ENCODE measurements at regions not wholly inside any gene's neighbourhood (a gene's known extent, or its start where the extent isn't known, plus 50 kb on each side); places are given as distances from the start of the nearest gene placed in this dataset.

DNA sequence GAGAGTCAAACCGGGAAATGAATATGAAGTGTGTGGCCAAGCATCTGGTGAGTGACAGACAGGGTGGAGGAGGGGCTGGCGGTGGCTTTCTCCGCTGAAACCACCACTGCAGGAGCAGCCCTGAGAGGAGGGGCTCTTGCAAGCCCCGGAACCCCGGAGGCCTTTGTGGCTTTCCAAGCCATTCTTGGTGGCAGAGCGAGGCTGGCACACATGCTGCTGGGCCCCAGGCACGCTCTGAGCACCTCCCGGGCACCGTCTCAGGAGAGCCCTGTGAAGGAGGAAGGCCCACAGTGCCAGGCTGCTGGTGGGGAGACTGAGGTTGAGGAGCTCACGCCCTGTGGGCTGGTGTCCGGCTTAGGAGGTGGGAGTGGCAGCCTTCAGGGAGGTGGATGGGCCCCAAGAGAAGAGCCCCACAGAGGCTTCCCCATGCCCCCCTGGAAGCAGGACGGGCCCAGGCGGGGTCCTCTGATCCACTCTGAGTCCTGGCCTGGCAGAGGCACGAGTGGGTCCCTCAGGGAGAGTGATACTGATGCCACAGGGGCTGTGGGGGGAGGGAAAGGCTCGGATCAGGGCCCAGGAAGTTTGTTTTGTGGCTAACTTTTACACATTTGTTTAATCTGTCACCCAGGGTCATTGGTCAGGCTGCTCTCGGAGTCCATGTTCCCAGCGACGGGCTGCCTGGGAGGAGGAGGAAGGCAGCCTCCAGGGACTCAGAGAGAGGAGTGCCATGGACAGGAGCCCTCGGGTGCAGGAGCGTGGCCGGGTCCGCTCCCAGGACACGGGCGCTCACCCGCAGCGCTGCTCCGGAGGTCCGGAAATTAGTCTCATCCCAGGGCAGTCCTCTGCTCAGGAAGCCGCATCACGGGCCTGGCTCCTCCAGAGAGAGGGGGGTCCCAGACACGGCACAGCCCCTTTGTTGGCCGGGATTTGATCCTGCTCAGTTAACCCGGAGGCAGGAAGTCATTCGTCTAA lies 170.7 kb downstream of the ERMARD start:
- no peak for DNase-seq (ENCODE audit: extremely low spot score)
- 61% methylated on average over 32 of the region's 34 CpGs for WGBS
- no peaks in the 10 kb centered on the region for H3K36me3 ChIP-seq
- no peaks in the 10 kb centered on the region for H3K9me3 ChIP-seq
- intact Hi-C loops (cut with DNase I): no loop called here
- H3K4me3 ChIP-seq: no peak overlapping the region
- no peak overlapping the region for H3K27ac ChIP-seq (replicated peaks in 1 of 4)
- TF ChIP-seq POLR2A (IDR thresholded peaks at IDR 0.05; ENCODE audit: low read depth): no peak
- no peak for TF ChIP-seq POLR2AphosphoS5 (IDR thresholded peaks at IDR 0.05)
- TF ChIP-seq, protein P1, sequence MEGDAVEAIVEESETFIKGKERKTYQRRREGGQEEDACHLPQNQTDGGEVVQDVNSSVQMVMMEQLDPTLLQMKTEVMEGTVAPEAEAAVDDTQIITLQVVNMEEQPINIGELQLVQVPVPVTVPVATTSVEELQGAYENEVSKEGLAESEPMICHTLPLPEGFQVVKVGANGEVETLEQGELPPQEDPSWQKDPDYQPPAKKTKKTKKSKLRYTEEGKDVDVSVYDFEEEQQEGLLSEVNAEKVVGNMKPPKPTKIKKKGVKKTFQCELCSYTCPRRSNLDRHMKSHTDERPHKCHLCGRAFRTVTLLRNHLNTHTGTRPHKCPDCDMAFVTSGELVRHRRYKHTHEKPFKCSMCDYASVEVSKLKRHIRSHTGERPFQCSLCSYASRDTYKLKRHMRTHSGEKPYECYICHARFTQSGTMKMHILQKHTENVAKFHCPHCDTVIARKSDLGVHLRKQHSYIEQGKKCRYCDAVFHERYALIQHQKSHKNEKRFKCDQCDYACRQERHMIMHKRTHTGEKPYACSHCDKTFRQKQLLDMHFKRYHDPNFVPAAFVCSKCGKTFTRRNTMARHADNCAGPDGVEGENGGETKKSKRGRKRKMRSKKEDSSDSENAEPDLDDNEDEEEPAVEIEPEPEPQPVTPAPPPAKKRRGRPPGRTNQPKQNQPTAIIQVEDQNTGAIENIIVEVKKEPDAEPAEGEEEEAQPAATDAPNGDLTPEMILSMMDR (IDR thresholded peaks at IDR 0.05): no peak
- H3K4me1 ChIP-seq: no peaks in the 10 kb centered on the region
- H3K27me3 ChIP-seq: peaks cover 0 to 39% (median 0%) of the 10 kb centered on the region in 4 donors

DNA sequence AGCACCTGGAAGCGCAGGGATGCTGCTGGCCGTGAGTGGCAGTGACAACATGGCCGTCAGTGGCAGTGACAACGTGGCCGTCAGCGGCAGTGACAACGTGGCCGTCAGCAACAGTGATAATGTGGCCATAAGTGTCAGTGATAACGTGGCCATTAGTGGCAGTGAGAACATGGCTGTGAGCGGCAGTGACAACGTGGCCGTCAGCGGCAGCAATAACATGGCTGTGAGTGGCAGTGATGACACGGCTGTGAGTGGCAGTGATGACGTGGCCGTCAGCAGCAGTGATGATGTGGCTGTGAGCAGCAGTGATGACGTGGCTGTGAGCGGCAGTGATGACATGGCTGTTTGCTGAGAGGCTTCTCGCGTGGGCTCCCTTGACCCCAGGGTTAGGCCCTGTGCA lies 169.8 kb downstream of the ERMARD start:
- no peak for TF ChIP-seq POLR2A (IDR thresholded peaks at IDR 0.05; ENCODE audit: low read depth)
- TF ChIP-seq, protein P1 (IDR thresholded peaks at IDR 0.05): no peak
- no peak for TF ChIP-seq EP300 (IDR thresholded peaks at IDR 0.05)
- TF ChIP-seq POLR2AphosphoS5 (IDR thresholded peaks at IDR 0.05): no peak
- WGBS: 91% methylated on average over 19 of the region's 20 CpGs
- H3K9me3 ChIP-seq: no peaks in the 10 kb centered on the region
- no peaks in the 10 kb centered on the region for H3K36me3 ChIP-seq
- H3K27ac ChIP-seq (replicated peaks in 1 of 4): no peak overlapping the region
- intact Hi-C loops (cut with DNase I): no loop called here
- H3K4me3 ChIP-seq: no peak overlapping the region
- peaks cover 0 to 5% (median 0%) of the 10 kb centered on the region in 4 donors for H3K4me1 ChIP-seq
- DNase-seq (ENCODE audit: extremely low spot score): no peak
- peaks cover 0 to 37% (median 0%) of the 10 kb centered on the region in 4 donors for H3K27me3 ChIP-seq

DNA sequence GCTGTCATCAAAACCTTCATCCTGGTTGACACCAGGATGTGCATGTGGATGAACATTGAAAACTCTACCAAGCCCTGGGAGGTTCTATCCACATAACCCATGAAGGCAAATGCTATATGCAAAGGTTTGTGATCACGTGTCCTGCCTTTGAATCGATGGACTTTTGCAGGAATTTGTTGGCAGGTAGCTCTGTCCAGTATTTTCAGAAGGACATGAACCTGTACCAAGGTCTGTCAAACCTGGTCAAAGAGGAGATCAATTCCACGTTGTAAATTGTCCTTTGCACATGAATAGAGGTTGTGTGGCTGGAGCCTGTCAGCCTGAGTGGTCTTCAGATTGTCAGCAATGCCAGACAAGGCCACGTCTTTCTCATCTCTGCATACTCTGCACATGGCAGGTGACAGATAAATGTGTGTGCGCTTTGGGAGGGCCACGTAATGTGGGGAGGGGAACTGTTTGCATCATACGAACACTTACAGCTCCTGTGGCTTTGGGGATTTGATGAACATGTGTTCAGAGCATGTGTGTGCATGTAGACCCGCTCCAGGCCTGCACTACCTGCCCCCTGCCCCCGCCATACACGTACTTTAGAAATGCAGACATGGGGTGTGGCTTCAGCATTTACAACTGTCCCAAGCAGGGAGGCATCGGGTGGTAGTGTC lies 169.1 kb downstream of the ERMARD start:
- H3K36me3 ChIP-seq: no peaks in the 10 kb centered on the region
- H3K4me1 ChIP-seq: peaks cover 0 to 5% (median 0%) of the 10 kb centered on the region in 4 donors
- H3K27me3 ChIP-seq: peaks cover 0 to 38% (median 0%) of the 10 kb centered on the region in 4 donors
- H3K9me3 ChIP-seq: no peaks in the 10 kb centered on the region
- whole genome bisulfite sequencing: 94% methylated on average over 9 of the region's 11 CpGs
- no peak overlapping the region for H3K4me3 ChIP-seq
- intact Hi-C loops (cut with DNase I): no loop called here
- DNase-seq (ENCODE audit: extremely low spot score): no peak
- TF ChIP-seq EP300 (IDR thresholded peaks at IDR 0.05): no peak
- no peak overlapping the region for H3K27ac ChIP-seq (replicated peaks in 1 of 4)

DNA sequence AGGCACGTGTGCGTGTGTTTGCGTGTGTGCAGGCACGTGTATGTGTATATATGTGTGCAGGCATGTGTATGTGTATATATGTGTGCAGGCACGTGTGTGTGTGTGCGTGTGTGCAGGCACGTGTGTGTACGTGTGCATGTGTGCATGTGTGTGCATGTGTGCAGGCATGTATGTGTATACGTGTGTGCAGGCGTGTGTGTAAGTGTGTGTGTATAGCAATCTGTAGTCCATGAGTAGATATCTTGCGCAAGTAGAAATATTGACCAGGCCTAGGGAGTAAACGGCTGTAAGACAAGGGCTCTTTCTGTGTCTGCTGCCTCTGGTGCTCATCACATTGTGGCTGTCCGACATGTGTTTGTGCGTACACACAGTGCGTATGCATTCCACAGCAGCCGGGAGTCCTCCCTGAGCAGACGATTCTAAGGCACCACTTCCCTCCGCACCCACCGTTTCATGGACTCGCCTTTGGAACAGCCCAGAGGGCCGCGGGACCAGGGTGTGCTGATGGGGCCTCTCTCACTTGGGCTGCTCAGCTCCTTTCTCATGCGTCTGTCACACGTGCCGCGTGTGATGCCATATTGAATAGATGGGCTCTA lies 167.6 kb downstream of the ERMARD start:
- no peak for DNase-seq (ENCODE audit: extremely low spot score)
- WGBS: 91% methylated on average over 26 of the region's 26 CpGs
- TF ChIP-seq POLR2A (IDR thresholded peaks at IDR 0.05; ENCODE audit: low read depth) (no peak), EP300 (IDR thresholded peaks at IDR 0.05) (no peak), POLR2AphosphoS5 (IDR thresholded peaks at IDR 0.05) (no peak)
- TF ChIP-seq, protein P1 (IDR thresholded peaks at IDR 0.05): no peak

More for the DNA sequence above, 167.6 kb downstream of the ERMARD start:
- Histone ChIP-seq H3K4me3 (no peak overlapping the region), H3K36me3 (no peaks in the 10 kb centered on the region), H3K9me3 (no peaks in the 10 kb centered on the region), H3K4me1 (peaks cover 0 to 5% (median 0%) of the 10 kb centered on the region in 4 donors), H3K27ac (replicated peaks in 1 of 4) (no peak overlapping the region), H3K27me3 (peaks cover 0 to 44% (median 0%) of the 10 kb centered on the region in 4 donors)
- intact Hi-C loops (cut with DNase I): no loop called here

All from esophagus muscularis mucosa (tissue), 4 donors.